ENCODE measurements at regions not wholly inside any gene's neighbourhood (a gene's known extent, or its start where the extent isn't known, plus 50 kb on each side); places are given as distances from the start of the nearest gene placed in this dataset.

DNA sequence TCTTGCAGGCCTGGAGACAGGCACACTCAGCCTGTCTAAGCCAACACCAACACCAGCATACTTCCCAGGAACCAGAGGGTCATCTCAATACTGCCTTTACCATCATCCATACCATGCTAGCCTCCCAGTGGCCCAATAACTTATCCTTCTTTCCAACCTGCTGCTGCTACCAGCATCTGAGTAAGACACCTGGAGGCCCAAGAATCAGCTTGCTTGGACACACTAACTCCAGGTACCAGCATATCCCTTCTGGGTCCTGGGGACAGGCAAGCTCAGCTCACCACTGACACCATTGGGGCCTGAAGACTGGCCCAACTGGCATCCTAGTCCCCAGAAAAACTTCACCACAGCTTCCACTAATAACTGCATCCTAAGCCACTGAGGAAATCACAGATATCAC is 205.3 kb downstream of the CD109 start:
- DNase-seq, result no peak

DNA sequence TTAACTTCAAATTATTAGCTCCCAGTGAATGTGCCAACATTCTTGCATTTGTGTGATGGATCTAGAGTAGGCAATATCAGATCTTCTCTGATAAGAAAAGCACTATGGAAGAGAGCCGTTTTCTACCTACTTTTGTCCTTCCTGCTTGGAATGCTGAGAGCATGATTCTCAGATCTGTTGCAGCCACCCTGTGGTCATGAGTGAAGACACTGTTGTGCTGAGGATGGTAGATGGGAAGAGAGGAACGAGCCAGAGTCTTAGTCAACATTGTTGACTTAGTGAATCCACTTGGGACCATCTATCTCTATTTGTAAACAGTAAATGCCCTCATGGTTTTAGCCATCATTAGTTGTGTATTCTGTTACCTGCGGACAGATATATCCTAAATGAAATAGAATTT is 202.6 kb downstream of the CD109 start:
- no peak for DNase-seq

DNA sequence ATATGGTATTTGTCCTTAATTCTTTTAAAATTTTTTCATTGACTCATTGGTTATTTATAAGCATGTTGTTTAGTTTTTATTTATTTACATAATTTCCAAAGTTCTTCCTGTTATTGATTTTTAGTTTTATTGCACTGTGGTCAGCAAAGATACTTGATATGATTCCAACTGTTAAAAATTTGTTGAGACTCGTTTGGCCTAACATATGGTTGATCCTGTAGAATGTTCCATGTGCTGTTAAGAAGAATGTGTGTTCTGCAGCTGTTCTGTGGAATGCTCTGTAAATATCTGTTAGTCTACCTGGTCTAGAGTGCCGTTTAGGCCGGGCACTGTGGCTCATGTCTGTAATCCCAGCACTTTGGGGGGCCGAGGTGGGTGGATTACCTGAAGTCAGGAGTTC is 197.7 kb downstream of the CD109 start:
- DNase-seq, result no peak

DNA sequence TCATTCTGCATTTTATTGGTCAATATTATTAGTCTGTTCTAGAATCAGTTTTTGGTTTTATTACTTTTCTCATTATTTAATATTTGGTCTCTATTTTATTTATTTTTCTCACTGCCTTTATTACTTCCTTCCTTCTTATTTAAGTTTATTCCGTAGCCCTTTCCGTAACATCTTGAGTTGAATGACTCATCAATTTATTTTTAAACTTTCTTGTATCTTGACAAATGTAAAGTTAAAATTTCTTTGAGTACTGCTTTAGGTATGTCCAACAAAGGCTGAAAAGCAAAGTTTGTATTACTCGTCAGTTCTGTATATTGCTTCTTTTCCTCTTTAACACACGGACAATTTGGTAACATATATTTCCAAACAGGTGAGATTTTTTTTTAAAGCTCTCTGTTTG is 192.0 kb downstream of the CD109 start:
- no peak for DNase-seq

DNA sequence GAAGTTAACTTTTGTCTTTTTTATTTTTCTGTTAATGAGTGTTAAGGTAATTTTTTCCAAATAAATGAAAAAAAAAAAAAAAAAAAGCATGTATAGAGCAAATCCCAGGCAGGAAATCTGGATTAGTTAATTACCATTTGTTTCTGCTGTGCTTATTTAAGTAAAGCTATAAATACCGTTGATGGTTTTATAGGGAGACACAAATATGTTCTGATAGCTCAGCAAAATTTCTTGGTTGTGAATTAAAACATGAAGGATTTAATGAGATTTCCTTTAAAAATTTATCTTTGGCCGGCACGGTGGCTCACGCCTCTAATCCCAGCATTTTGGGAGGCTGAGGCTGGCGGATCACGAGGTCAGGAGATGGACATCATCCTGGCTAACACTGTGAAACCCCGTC is 189.4 kb downstream of the CD109 start:
- no peak for DNase-seq

DNA sequence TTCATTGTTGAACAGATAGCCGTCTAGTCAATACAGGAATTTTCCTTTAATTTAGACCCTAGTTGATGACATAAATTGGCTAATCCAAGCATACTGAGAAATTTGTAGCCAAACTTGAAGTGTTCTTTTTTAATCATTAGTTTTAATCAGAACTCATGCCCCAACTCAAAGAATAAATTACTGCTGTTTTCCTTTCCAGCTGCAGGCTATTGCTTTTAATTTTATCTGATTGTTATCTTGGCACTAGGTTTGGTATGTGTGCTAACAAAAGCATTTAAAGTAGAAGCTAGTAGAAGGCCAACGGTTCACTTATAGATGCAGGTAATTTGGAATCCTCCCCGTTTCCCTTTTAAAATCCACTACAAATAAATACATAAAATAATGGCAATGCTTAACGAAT is 188.5 kb downstream of the CD109 start:
- DNase-seq, result no peak

DNA sequence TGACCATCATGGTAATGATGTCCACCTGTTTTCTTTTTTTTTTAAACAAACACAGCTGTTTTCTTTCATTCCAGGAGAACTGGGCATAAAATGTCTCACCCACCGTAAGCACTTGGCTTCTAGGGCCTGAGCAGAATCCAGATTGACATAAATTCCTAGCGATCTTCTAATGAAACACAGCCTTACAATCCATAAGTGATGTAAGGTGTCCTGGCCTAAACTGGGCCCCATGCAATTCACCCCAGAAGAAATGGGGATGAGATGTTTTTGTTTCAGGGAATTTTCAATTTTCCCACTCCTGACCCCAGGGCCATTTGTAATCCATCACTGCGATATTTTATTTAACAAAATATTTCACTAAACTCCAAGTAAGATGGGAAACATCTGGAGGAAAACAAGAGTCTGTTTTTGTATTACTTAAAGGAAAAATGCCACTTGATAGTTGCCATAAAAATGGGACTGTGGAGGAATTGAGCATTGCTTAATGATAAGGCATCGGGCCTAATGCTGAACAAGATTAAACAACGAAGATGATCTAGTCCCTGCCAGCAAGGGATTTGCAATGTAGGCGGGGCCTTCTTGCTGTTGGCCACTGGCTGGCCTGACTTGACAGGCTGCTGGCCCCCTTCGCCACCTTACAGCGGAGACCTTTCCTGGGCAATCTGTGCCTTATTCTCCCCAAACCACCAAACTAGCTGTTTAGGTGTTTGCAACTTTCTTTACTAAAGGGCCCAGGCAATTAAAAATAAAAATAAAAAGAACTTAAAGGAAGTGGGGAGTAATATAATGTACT is 183.7 kb downstream of the CD109 start:
- no peak for DNase-seq

DNA sequence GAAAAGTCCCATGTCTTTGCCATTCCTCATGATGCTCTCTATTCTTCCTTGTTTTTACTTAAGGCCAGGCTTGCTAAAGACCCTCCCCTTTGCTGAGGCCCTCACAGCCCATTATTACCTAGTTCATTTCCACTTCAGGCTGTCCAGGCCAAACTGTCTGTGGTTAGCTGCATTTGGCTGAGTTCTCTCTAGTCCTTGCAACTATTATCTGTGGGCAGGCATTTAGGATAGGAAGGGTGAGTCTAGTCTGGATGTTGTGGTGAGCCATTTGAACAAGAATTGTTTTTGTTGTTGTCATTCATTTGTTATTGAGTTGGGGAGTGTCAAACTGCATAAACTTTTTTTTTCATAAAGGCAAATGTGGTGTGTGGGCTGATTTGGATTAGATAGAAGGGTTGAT is 182.4 kb downstream of the CD109 start:
- DNase-seq, result no peak

Data from CD4-positive, alpha-beta T cell treated with Interferon gamma for 1 hour (primary cell).